ENCODE measurements at regions not wholly inside any gene's neighbourhood (a gene's known extent, or its start where the extent isn't known, plus 50 kb on each side); places are given as distances from the start of the nearest gene placed in this dataset.

GRCh38 chr13:106049171-106049570, 486.3 kb downstream of the EFNB2 start (continued):
- TF ChIP-seq ZNF114 (CRISPR knock-in tag; IDR thresholded peaks at IDR 0.05) (no peak), JUNB (IDR thresholded peaks at IDR 0.05; ENCODE audit: unreplicated experiment) (no peak)

DNA sequence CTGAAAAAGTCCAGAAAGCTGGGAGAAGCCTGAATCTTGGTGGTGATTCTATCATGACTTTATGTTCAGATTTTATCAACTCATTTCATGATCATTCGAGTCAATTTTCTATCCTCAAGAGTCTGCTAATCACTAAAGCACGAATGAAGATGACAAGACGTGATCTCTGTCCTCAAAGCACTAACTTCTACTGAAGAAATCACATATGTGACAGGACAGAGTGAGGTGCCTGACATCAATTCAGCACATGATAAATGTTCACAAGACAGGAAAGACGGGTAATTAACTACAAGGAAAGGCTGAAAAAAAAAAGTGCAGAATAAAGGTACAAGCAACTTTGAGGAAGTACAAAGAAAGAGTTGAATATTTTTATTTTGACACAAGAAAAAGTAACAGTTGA, 487.1 kb downstream of the EFNB2 start:
- H4K20me1 ChIP-seq (replicated peaks; ENCODE audit: insufficient read depth), result no peaks in the 10 kb centered on the region
- TF ChIP-seq, protein P1, sequence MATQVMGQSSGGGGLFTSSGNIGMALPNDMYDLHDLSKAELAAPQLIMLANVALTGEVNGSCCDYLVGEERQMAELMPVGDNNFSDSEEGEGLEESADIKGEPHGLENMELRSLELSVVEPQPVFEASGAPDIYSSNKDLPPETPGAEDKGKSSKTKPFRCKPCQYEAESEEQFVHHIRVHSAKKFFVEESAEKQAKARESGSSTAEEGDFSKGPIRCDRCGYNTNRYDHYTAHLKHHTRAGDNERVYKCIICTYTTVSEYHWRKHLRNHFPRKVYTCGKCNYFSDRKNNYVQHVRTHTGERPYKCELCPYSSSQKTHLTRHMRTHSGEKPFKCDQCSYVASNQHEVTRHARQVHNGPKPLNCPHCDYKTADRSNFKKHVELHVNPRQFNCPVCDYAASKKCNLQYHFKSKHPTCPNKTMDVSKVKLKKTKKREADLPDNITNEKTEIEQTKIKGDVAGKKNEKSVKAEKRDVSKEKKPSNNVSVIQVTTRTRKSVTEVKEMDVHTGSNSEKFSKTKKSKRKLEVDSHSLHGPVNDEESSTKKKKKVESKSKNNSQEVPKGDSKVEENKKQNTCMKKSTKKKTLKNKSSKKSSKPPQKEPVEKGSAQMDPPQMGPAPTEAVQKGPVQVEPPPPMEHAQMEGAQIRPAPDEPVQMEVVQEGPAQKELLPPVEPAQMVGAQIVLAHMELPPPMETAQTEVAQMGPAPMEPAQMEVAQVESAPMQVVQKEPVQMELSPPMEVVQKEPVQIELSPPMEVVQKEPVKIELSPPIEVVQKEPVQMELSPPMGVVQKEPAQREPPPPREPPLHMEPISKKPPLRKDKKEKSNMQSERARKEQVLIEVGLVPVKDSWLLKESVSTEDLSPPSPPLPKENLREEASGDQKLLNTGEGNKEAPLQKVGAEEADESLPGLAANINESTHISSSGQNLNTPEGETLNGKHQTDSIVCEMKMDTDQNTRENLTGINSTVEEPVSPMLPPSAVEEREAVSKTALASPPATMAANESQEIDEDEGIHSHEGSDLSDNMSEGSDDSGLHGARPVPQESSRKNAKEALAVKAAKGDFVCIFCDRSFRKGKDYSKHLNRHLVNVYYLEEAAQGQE (IDR thresholded peaks at IDR 0.05; ENCODE audit: unreplicated experiment), result no peak
- TF ChIP-seq ETS1 (IDR thresholded peaks at IDR 0.05) (no peak), EZH2 (IDR thresholded peaks at IDR 0.05; ENCODE audit: low read depth, unreplicated experiment) (no peak), NANOG (IDR thresholded peaks at IDR 0.05; ENCODE audit: borderline replicate concordance) (no peak), CREB1 (CRISPR knock-in tag; IDR thresholded peaks at IDR 0.05; ENCODE audit: low read depth) (no peak), ZNF331 (CRISPR knock-in tag; IDR thresholded peaks at IDR 0.05; ENCODE audit: low read depth) (no peak), JUNB (IDR thresholded peaks at IDR 0.05; ENCODE audit: unreplicated experiment) (no peak), ZNF462 (CRISPR knock-in tag; IDR thresholded peaks at IDR 0.05) (no peak), STAT1 (IDR thresholded peaks at IDR 0.05; ENCODE audit: unreplicated experiment) (no peak)
- TF ChIP-seq, protein P2, sequence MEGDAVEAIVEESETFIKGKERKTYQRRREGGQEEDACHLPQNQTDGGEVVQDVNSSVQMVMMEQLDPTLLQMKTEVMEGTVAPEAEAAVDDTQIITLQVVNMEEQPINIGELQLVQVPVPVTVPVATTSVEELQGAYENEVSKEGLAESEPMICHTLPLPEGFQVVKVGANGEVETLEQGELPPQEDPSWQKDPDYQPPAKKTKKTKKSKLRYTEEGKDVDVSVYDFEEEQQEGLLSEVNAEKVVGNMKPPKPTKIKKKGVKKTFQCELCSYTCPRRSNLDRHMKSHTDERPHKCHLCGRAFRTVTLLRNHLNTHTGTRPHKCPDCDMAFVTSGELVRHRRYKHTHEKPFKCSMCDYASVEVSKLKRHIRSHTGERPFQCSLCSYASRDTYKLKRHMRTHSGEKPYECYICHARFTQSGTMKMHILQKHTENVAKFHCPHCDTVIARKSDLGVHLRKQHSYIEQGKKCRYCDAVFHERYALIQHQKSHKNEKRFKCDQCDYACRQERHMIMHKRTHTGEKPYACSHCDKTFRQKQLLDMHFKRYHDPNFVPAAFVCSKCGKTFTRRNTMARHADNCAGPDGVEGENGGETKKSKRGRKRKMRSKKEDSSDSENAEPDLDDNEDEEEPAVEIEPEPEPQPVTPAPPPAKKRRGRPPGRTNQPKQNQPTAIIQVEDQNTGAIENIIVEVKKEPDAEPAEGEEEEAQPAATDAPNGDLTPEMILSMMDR (conservative IDR thresholded peaks at IDR 0.05; ENCODE audit: low read depth in 2 of 2), result no peak
- ATAC-seq (no peak), DNase-seq (ENCODE audit: low spot score) (no peak)
- H3K27me3 Mint-ChIP-seq (ENCODE audit: insufficient read depth, low read depth, poor library complexity), result no peaks in the 10 kb centered on the region
- no peak overlapping the region for H3K27ac ChIP-seq (ENCODE audit: low read depth)
- H3K4me3 Mint-ChIP-seq, result no peak overlapping the region
- H3F3A ChIP-seq (replicated peaks; ENCODE audit: low read depth), result no peaks in the 10 kb centered on the region
- H3K4me2 ChIP-seq, result no peak overlapping the region
- H3K27ac Mint-ChIP-seq, result no peak overlapping the region
- no peaks in the 10 kb centered on the region for H3K36me3 Mint-ChIP-seq (ENCODE audit: low read depth)
- H3K9me3 Mint-ChIP-seq, result no peaks in the 10 kb centered on the region
- no peaks in the 10 kb centered on the region for H3K79me2 ChIP-seq (replicated peaks; ENCODE audit: insufficient read depth)
- no peak overlapping the region for H2AFZ ChIP-seq
- H3K9me2 ChIP-seq (ENCODE audit: insufficient read depth), result no peaks in the 10 kb centered on the region
- no peaks in the 10 kb centered on the region for H3K36me3 ChIP-seq (ENCODE audit: insufficient read depth)
- H3K4me1 Mint-ChIP-seq, result no peaks in the 10 kb centered on the region
- H3K27me3 ChIP-seq (ENCODE audit: insufficient read depth), result no peaks in the 10 kb centered on the region
- H3K4me1 ChIP-seq (ENCODE audit: insufficient read depth), result no peaks in the 10 kb centered on the region
- H3K4me3 ChIP-seq, result no peak overlapping the region

Data from GM23338 (cell line).